AML-193 (cell line): ENCODE measurements at regions not wholly inside any gene's neighbourhood (a gene's known extent, or its start where the extent isn't known, plus 50 kb on each side); places are given as distances from the start of the nearest gene placed in this dataset.

Experiments used
- DNase-seq, 2 experiments: peaks; one replicate each; lab custom pipeline; 2025; lab: John Stamatoyannopoulos, UW

- no peak for DNase-seq
These were observed 1126.7 kb upstream of the CDH9 start for GRCh38 chr5:28165096-28165495.

- no peak for DNase-seq
These were observed 1126.2 kb upstream of the CDH9 start for GRCh38 chr5:28164568-28164967.

GRCh38 chr5:28156981-28157380 is 1118.6 kb upstream of the CDH9 start:
- no peak for DNase-seq

- DNase-seq = no peak
These were observed 1105.1 kb upstream of the CDH9 start for GRCh38 chr5:28143519-28143918.

GRCh38 chr5:28132151-28132550 is 1093.8 kb upstream of the CDH9 start:
- no peak for DNase-seq

- DNase-seq = no peak
These were observed 1079.3 kb upstream of the CDH9 start for GRCh38 chr5:28117691-28118090.

- no peak for DNase-seq
These were observed 1078.9 kb upstream of the CDH9 start for GRCh38 chr5:28117273-28117672.

GRCh38 chr5:28110781-28111180 is 1072.4 kb upstream of the CDH9 start:
- DNase-seq = no peak

- no peak for DNase-seq
These were observed 1065.7 kb upstream of the CDH9 start for GRCh38 chr5:28104080-28104479.

GRCh38 chr5:28084069-28084468 is 1045.7 kb upstream of the CDH9 start:
- DNase-seq = no peak

GRCh38 chr5:28082610-28083009 is 1044.2 kb upstream of the CDH9 start:
- no peak for DNase-seq

- DNase-seq = no peak
These were observed 1039.2 kb upstream of the CDH9 start for GRCh38 chr5:28077291-28078240.

GRCh38 chr5:28066856-28067255 is 1028.5 kb upstream of the CDH9 start:
- DNase-seq = no peak

- no peak for DNase-seq
These were observed 1027.3 kb upstream of the CDH9 start for GRCh38 chr5:28065656-28066055.

GRCh38 chr5:28046596-28046995 is 1008.2 kb upstream of the CDH9 start:
- no peak for DNase-seq

GRCh38 chr5:28027851-28028250 is 989.5 kb upstream of the CDH9 start:
- no peak for DNase-seq

- no peak for DNase-seq
These were observed 978.8 kb upstream of the CDH9 start for GRCh38 chr5:28017178-28017577.

- peak in 1 of 2 experiments; percentile 26 for DNase-seq
These were observed 976.4 kb upstream of the CDH9 start for GRCh38 chr5:28014779-28015178.

- DNase-seq = no peak
These were observed 974.2 kb upstream of the CDH9 start for GRCh38 chr5:28012538-28012937.

GRCh38 chr5:28009576-28009975 is 971.2 kb upstream of the CDH9 start:
- DNase-seq = no peak

- no peak for DNase-seq
These were observed 958.3 kb upstream of the CDH9 start for GRCh38 chr5:27996665-27997064.

GRCh38 chr5:27995867-27996266 is 957.5 kb upstream of the CDH9 start:
- DNase-seq = no peak

- no peak for DNase-seq
These were observed 939.9 kb upstream of the CDH9 start for GRCh38 chr5:27978322-27978721.

- no peak for DNase-seq
These were observed 930.8 kb upstream of the CDH9 start for GRCh38 chr5:27969157-27969556.
